LNCaP clone FGC (cell line): ENCODE measurements at regions not wholly inside any gene's neighbourhood (a gene's known extent, or its start where the extent isn't known, plus 50 kb on each side); places are given as distances from the start of the nearest gene placed in this dataset.

Experiments
- DNase-seq: peaks from one replicate; pipeline ENCODE4 v3.0.0-alpha.2; 2011; ENCODE audit warnings: low read depth
- H3K4me3 ChIP-seq: 2 replicates; pipeline ENCODE4 v1.5.1; 2011; ENCODE audit warnings: mild to moderate bottlenecking, low read depth, low read length, control low read depth
- CTCF ChIP-seq: IDR thresholded peaks from 2 replicates; pipeline ENCODE4 v1.5.1; 2012; ENCODE audit warnings: mild to moderate bottlenecking; ENCODE audit not compliant: control insufficient read depth, insufficient read depth; ENCODE audit errors: extremely low read depth

- no peak overlapping the region for H3K4me3 ChIP-seq
- DNase-seq: no peak
- no peak for TF ChIP-seq CTCF
Observed at GRCh38 chr14:64639340-64639821, 64.8 kb upstream of the PLEKHG3 start.

- DNase-seq: no peak
- no peak for TF ChIP-seq CTCF
- no peak overlapping the region for H3K4me3 ChIP-seq
Observed at GRCh38 chr14:64640839-64641238, 63.4 kb upstream of the PLEKHG3 start.

GRCh38 chr14:64641760-64642159 is 62.5 kb upstream of the PLEKHG3 start:
- no peak for TF ChIP-seq CTCF
- no peak overlapping the region for H3K4me3 ChIP-seq
- DNase-seq: no peak

DNA sequence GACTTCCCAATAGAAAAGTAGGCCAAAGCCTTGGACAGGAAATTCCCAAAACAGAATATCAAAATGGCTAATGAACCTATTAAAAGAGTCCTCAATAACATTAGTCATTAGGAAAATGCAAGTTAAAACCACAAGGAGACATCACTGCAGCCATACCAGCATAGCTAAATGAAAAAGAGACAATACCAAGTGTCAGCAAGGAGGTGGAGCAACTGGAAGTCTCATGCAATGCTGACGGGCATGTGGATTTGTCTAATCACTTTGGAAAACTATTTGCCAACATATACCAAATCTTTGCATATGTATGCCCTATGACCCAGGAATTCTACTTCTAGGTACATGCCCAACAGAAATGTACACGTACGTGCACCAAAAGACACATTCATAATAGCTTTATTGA is 60.5 kb upstream of the PLEKHG3 start:
- no peak overlapping the region for H3K4me3 ChIP-seq
- TF ChIP-seq CTCF: no peak
- no peak for DNase-seq

- no peak for DNase-seq
- TF ChIP-seq CTCF: no peak
- no peak overlapping the region for H3K4me3 ChIP-seq
Observed at GRCh38 chr14:64644629-64645028, 59.6 kb upstream of the PLEKHG3 start.

DNA sequence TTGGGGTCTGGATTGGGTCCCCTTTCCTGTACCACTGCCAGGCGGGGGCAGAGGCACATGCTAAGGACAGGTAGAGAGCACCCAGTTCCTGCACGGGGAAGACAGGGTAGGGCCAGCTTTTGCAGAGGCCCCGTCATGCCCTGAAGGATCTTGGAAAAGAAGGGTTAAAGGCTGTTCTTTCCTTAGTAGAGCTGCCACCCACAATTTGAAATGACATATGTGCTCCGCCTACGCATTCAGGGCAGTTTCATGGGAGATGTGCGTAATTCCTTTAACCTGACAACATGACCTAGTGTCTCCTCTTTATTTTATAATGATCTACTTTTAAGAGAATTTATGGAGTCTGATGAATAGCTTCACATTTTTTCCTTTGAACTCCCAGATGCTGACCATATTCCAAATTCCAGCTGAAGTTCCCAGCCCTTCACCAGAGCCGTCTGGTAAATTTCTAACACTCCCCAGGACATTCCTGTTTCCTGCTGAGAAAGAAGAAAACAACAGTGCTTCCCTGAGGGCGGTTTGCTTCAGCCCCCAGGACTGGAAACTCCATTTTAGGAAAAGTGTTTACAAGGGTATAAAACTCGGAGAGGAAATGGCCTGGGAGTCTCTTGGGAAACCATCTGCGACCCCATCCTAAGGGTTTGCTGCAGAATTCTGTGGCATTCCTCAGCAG is 58.9 kb upstream of the PLEKHG3 start:
- H3K4me3 ChIP-seq: no peak overlapping the region
- TF ChIP-seq CTCF: no peak
- no peak for DNase-seq

DNA sequence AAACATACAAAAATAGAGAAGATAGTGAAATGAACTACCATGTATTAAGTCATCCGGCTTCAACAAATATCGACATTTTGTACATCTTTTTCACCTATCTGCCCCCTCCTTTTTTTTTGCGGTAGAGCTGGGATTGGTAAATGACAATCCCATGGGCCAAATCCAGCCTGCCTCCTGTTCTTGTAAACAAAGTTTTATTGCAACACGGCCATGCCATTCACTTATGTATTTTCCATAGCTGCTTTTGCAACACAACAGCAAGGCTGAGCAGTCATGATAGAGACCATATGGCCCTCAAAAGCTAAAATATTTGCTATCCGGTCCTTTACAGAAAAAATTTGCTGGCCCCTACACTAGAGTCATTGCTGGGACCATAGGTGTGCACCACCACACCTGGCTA is 58.1 kb upstream of the PLEKHG3 start:
- no peak for DNase-seq
- no peak overlapping the region for H3K4me3 ChIP-seq
- no peak for TF ChIP-seq CTCF
